SKM-1 (cell line): ENCODE measurements at regions not wholly inside any gene's neighbourhood (a gene's known extent, or its start where the extent isn't known, plus 50 kb on each side); places are given as distances from the start of the nearest gene placed in this dataset.

Source experiments
- DNase-seq: peaks from one replicate; lab custom pipeline; 2025; ENCODE audit not compliant: unreplicated experiment; lab: John Stamatoyannopoulos, UW

- no peak for DNase-seq
Observed at GRCh38 chr18:40415176-40415791, 1539.8 kb upstream of the PIK3C3 start.

GRCh38 chr18:40414155-40414754 is 1540.8 kb upstream of the PIK3C3 start:
- no peak for DNase-seq

- DNase-seq, result no peak
Observed at GRCh38 chr18:40413160-40413559, 1541.9 kb upstream of the PIK3C3 start.

GRCh38 chr18:40412410-40412809 is 1542.6 kb upstream of the PIK3C3 start:
- no peak for DNase-seq

- DNase-seq, result no peak
Observed at GRCh38 chr18:40407909-40408308, 1547.1 kb upstream of the PIK3C3 start.

- DNase-seq, result no peak
Observed at GRCh38 chr18:40404284-40404683, 1550.8 kb upstream of the PIK3C3 start.

- no peak for DNase-seq
Observed at GRCh38 chr18:40402052-40402451, 1553.0 kb upstream of the PIK3C3 start.

GRCh38 chr18:40388121-40388520 is 1566.9 kb upstream of the PIK3C3 start:
- no peak for DNase-seq

GRCh38 chr18:40387130-40387787 is 1567.8 kb upstream of the PIK3C3 start:
- no peak for DNase-seq

- DNase-seq, result no peak
Observed at GRCh38 chr18:40382197-40382596, 1572.8 kb upstream of the PIK3C3 start.

GRCh38 chr18:40380686-40381439 is 1574.2 kb upstream of the PIK3C3 start:
- no peak for DNase-seq

- no peak for DNase-seq
Observed at GRCh38 chr18:40375837-40376236, 1579.2 kb upstream of the PIK3C3 start.

- no peak for DNase-seq
Observed at GRCh38 chr18:40371673-40372072, 1583.4 kb upstream of the PIK3C3 start.

- DNase-seq, result no peak
Observed at GRCh38 chr18:40367576-40367975, 1587.5 kb upstream of the PIK3C3 start.

GRCh38 chr18:40366521-40366920 is 1588.5 kb upstream of the PIK3C3 start:
- no peak for DNase-seq

- peak; percentile 18 for DNase-seq
Observed at GRCh38 chr18:40365526-40365925, 1589.5 kb upstream of the PIK3C3 start.

- DNase-seq, result no peak
Observed at GRCh38 chr18:40360558-40360957, 1594.5 kb upstream of the PIK3C3 start.

- DNase-seq, result no peak
Observed at GRCh38 chr18:40357536-40357935, 1597.5 kb upstream of the PIK3C3 start.

GRCh38 chr18:40356168-40356567 is 1598.9 kb upstream of the PIK3C3 start:
- DNase-seq, result no peak

- DNase-seq, result no peak
Observed at GRCh38 chr18:40355726-40356125, 1599.3 kb upstream of the PIK3C3 start.

GRCh38 chr18:40348196-40348595 is 1606.8 kb upstream of the PIK3C3 start:
- no peak for DNase-seq

- DNase-seq, result no peak
Observed at GRCh38 chr18:40347261-40347660, 1607.8 kb upstream of the PIK3C3 start.
